ENCODE measurements at regions not wholly inside any gene's neighbourhood (a gene's known extent, or its start where the extent isn't known, plus 50 kb on each side); places are given as distances from the start of the nearest gene placed in this dataset.

DNA sequence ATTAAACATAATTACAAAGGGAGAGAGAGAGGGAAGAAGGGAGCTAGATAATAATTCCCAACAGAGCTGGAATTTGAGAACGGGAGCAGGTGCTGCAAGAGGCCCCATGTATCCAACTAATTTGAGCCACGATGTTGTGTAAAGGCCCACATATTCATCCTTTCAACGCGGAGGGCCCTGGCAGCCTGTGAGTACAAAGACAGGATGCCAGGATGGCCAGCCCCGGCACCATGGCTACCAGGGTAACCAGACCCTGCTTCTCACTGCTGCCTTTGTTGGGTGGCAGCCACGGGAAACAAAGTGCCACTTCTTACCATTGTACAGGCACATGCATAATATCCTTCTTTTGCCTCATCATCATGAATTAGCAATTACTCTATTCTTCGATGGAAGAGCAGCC lies 492.0 kb upstream of the NRSN1 start:
- Histone ChIP-seq H3K9me3 (no peaks in the 10 kb centered on the region), H3K27ac (no peak overlapping the region), H3K27me3 (no peaks in the 10 kb centered on the region), H3K4me1 (no peaks in the 10 kb centered on the region), H3K4me3 (no peak overlapping the region), H3K36me3 (no peaks in the 10 kb centered on the region)
- no peak for DNase-seq (ENCODE audit: low spot score in 2 of 2)
- intact Hi-C loops (cut with DNase I) = no loop called here
- TF ChIP-seq, protein P1, sequence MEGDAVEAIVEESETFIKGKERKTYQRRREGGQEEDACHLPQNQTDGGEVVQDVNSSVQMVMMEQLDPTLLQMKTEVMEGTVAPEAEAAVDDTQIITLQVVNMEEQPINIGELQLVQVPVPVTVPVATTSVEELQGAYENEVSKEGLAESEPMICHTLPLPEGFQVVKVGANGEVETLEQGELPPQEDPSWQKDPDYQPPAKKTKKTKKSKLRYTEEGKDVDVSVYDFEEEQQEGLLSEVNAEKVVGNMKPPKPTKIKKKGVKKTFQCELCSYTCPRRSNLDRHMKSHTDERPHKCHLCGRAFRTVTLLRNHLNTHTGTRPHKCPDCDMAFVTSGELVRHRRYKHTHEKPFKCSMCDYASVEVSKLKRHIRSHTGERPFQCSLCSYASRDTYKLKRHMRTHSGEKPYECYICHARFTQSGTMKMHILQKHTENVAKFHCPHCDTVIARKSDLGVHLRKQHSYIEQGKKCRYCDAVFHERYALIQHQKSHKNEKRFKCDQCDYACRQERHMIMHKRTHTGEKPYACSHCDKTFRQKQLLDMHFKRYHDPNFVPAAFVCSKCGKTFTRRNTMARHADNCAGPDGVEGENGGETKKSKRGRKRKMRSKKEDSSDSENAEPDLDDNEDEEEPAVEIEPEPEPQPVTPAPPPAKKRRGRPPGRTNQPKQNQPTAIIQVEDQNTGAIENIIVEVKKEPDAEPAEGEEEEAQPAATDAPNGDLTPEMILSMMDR (IDR thresholded peaks at IDR 0.05) = no peak

DNA sequence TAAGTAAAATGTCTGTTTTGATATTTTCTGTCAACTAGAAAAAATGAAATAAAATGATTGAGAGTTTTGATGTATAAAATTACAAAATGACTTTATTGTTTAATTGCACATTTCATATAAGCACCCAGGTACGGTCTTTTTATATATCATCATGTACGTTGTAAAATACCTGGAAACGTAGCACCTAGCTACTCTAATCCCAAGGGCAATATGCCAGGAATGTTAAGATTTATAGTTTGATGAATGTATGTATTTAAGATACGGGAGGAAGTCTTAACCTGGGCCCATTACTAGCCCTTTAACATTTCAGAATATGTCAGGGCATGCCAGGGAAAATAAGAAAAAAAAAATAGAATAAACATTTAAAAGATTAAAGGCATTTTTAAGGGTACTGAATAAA lies 490.9 kb upstream of the NRSN1 start:
- no peaks in the 10 kb centered on the region for H3K9me3 ChIP-seq
- intact Hi-C loops (cut with DNase I) = no loop called here

DNA sequence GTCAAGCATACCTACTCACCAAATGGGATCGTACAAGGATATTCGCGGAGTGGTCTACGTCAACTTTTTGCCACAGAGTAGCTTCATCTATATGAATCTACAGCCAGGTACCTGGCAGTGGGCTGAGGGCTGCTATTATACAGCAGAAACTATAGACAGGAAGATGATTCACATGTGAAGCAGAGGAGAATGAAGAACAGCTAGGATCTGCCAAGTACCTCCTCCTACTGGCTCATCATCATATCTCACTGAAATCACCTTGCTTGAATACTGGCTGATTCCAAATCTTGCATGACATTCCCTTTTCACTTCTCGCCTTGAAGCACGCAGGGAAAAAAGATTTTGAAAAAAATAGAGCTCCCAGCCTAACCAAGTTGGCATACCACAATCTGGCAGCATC lies 488.7 kb upstream of the NRSN1 start:
- Histone ChIP-seq H3K9me3 (no peaks in the 10 kb centered on the region), H3K4me1 (no peaks in the 10 kb centered on the region), H3K27ac (no peak overlapping the region), H3K4me3 (no peak overlapping the region), H3K27me3 (no peaks in the 10 kb centered on the region), H3K36me3 (no peaks in the 10 kb centered on the region)
- no peak for DNase-seq (ENCODE audit: low spot score in 2 of 2)
- intact Hi-C loops (cut with DNase I) = no loop called here
- TF ChIP-seq, protein P1 (IDR thresholded peaks at IDR 0.05) = no peak

More for the DNA sequence above, 490.9 kb upstream of the NRSN1 start:
- DNase-seq (ENCODE audit: low spot score in 2 of 2) = no peak
- H3K27ac ChIP-seq = no peak overlapping the region
- no peaks in the 10 kb centered on the region for H3K36me3 ChIP-seq
- no peak overlapping the region for H3K4me3 ChIP-seq
- H3K4me1 ChIP-seq = no peaks in the 10 kb centered on the region
- TF ChIP-seq, protein P1 (IDR thresholded peaks at IDR 0.05) = no peak
- H3K27me3 ChIP-seq = no peaks in the 10 kb centered on the region

DNA sequence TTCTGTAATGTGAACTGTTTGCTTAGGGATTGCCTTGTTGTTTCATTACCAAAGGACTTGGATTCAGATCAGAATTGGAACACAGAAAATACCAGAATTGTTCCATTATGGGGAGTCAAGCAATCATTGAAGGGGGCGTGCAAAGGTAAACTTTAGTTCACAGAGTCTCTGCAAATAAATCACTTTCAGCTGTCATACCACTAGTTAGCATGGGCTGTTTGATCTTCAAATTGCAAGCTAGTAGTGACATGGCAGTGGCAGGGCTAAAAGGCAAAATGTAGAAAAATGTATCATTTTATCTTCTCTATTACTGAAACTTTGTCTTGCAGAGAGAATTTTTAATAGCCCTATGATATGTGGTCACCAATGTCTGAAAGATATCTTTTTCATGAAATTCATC lies 483.2 kb upstream of the NRSN1 start:
- intact Hi-C loops (cut with DNase I) = no loop called here
- H3K27me3 ChIP-seq = no peaks in the 10 kb centered on the region
- H3K4me1 ChIP-seq = no peaks in the 10 kb centered on the region
- H3K27ac ChIP-seq = no peak overlapping the region
- H3K4me3 ChIP-seq = no peak overlapping the region
- H3K9me3 ChIP-seq = no peaks in the 10 kb centered on the region
- H3K36me3 ChIP-seq = no peaks in the 10 kb centered on the region
- DNase-seq (ENCODE audit: low spot score in 2 of 2) = no peak
- TF ChIP-seq, protein P1 (IDR thresholded peaks at IDR 0.05) = no peak

DNA sequence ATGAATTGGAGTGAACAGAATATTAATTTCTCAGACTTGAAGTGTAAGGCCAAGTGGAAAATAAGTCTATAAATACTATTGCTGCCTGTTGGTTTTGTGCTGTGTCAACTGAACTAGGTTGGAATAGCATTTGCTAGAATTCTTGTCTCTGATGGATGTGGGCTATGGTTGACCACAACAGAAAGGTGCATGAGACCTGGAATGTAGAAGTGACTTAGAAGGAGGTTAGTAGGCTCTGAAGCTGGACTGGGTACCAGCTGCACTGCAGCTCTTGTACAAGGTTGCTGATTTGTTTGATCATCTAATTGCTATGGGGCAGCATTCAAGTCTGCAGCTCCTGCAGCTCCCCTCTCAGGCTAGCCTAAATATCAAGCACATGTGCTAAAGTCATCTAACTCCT lies 479.0 kb upstream of the NRSN1 start:
- Histone ChIP-seq H3K36me3 (no peaks in the 10 kb centered on the region), H3K4me3 (no peak overlapping the region), H3K4me1 (no peaks in the 10 kb centered on the region), H3K9me3 (no peaks in the 10 kb centered on the region), H3K27me3 (no peaks in the 10 kb centered on the region), H3K27ac (no peak overlapping the region)
- TF ChIP-seq, protein P1 (IDR thresholded peaks at IDR 0.05) = no peak
- intact Hi-C loops (cut with DNase I) = no loop called here
- no peak for DNase-seq (ENCODE audit: low spot score in 2 of 2)

DNA sequence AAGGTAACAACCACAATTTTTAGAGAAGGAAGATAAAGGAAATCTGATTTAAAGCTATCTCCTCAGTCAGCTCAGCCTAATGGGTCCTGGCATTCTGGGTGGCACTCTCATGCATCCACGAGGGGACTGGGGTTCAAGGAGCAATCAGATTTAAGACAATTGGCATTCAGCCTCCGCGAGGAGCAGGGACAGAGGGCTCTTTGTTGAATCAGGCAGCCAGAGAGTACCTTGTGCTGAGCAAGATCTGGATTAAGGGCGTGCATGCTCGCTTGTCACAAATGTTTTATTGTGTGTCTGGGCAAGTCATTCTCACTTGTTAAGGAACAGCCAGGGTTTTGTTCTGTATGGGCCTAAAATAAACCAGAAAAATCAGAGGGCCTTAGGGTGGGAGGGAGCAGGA lies 475.3 kb upstream of the NRSN1 start:
- H3K36me3 ChIP-seq = no peaks in the 10 kb centered on the region
- no peaks in the 10 kb centered on the region for H3K9me3 ChIP-seq
- TF ChIP-seq, protein P1 (IDR thresholded peaks at IDR 0.05) = no peak
- DNase-seq (ENCODE audit: low spot score in 2 of 2) = no peak
- H3K27me3 ChIP-seq = no peaks in the 10 kb centered on the region
- intact Hi-C loops (cut with DNase I) = no loop called here
- no peak overlapping the region for H3K27ac ChIP-seq
- H3K4me1 ChIP-seq = no peaks in the 10 kb centered on the region
- no peak overlapping the region for H3K4me3 ChIP-seq
